LNCaP clone FGC (cell line): ENCODE measurements at regions not wholly inside any gene's neighbourhood (a gene's known extent, or its start where the extent isn't known, plus 50 kb on each side); places are given as distances from the start of the nearest gene placed in this dataset.
A peak's percentile ranks its signal among the peaks of the same experiment; 100 is the strongest.

Experiments
- DNase-seq: peaks from one replicate; pipeline ENCODE4 v3.0.0-alpha.2; 2011; ENCODE audit warnings: low read depth
- H3K4me3 ChIP-seq: 2 replicates; pipeline ENCODE4 v1.5.1; 2011; ENCODE audit warnings: mild to moderate bottlenecking, low read depth, low read length, control low read depth
- CTCF ChIP-seq: IDR thresholded peaks from 2 replicates; pipeline ENCODE4 v1.5.1; 2012; ENCODE audit warnings: mild to moderate bottlenecking; ENCODE audit not compliant: control insufficient read depth, insufficient read depth; ENCODE audit errors: extremely low read depth

GRCh38 chr10:78297997-78298396, 264.3 kb downstream of the RPS24 start:
- H3K4me3 ChIP-seq = no peak overlapping the region
- TF ChIP-seq CTCF = no peak
- no peak for DNase-seq

DNA sequence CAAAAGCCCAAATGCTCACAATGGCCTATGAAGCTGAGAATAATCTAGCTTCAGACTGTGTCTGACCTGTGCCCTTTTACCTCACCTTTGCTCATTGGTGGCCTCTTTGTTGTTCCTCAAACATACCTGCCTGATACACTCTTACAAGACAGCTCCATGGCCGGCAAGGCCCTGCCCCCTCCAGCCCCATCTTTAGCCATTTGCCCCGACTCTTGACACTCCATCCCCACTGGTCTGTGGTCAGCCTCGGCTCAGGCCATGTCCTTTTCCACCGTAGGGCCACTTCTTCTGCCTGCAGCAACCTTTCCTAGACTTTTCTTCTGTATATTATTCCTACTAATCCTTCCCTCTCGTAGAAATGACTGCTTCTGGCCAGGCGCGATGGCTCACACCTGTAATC, 265.2 kb downstream of the RPS24 start:
- H3K4me3 ChIP-seq = no peak overlapping the region
- no peak for DNase-seq
- no peak for TF ChIP-seq CTCF

GRCh38 chr10:78299851-78300468, 266.3 kb downstream of the RPS24 start:
- H3K4me3 ChIP-seq = no peak overlapping the region
- TF ChIP-seq CTCF = no peak
- no peak for DNase-seq

GRCh38 chr10:78300526-78300925, 266.9 kb downstream of the RPS24 start:
- H3K4me3 ChIP-seq = no peak overlapping the region
- DNase-seq = no peak
- no peak for TF ChIP-seq CTCF

- no peak for DNase-seq
- no peak for TF ChIP-seq CTCF
- H3K4me3 ChIP-seq = no peak overlapping the region
Observed at GRCh38 chr10:78301481-78301880, 267.8 kb downstream of the RPS24 start.

- peak; percentile 43 for DNase-seq
- TF ChIP-seq CTCF = peak; percentile 49
- peak overlapping the region; percentile 55 for H3K4me3 ChIP-seq
Observed at GRCh38 chr10:78301891-78302738, 268.5 kb downstream of the RPS24 start.

- H3K4me3 ChIP-seq = peak overlapping the region; percentile 55
- no peak for DNase-seq
- no peak for TF ChIP-seq CTCF
Observed at GRCh38 chr10:78302739-78302988, 269.0 kb downstream of the RPS24 start.
